Mammary epithelial cell (primary cell): ENCODE measurements at regions not wholly inside any gene's neighbourhood (a gene's known extent, or its start where the extent isn't known, plus 50 kb on each side); places are given as distances from the start of the nearest gene placed in this dataset.

ENCODE experiments used
- EZH2 ChIP-seq: IDR thresholded peaks from 2 replicates; pipeline ENCODE4 v1.6.1; 2012; ENCODE audit warnings: low read length, inconsistent platforms, borderline replicate concordance
- TF ChIP-seq, protein P1 (sequence below), 2 donors: IDR thresholded peaks in 1 of 2; conservative IDR thresholded peaks in 1 of 2; 2 replicates each; pipeline ENCODE4 v1.5.1; 2011 to 2012; ENCODE audit warnings: inconsistent platforms in 2 of 2, low read length in 2 of 2, mild to moderate bottlenecking in 2 of 2, control low read depth in 1 of 2, low read depth in 1 of 2; ENCODE audit not compliant: insufficient read depth in 1 of 2; ENCODE audit errors: extremely low read depth in 1 of 2

- TF ChIP-seq EZH2 = no peak
- TF ChIP-seq, protein P1, sequence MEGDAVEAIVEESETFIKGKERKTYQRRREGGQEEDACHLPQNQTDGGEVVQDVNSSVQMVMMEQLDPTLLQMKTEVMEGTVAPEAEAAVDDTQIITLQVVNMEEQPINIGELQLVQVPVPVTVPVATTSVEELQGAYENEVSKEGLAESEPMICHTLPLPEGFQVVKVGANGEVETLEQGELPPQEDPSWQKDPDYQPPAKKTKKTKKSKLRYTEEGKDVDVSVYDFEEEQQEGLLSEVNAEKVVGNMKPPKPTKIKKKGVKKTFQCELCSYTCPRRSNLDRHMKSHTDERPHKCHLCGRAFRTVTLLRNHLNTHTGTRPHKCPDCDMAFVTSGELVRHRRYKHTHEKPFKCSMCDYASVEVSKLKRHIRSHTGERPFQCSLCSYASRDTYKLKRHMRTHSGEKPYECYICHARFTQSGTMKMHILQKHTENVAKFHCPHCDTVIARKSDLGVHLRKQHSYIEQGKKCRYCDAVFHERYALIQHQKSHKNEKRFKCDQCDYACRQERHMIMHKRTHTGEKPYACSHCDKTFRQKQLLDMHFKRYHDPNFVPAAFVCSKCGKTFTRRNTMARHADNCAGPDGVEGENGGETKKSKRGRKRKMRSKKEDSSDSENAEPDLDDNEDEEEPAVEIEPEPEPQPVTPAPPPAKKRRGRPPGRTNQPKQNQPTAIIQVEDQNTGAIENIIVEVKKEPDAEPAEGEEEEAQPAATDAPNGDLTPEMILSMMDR (conservative IDR thresholded peaks at IDR 0.05 in 1 of 2, IDR thresholded peaks at IDR 0.05 in 1 of 2; ENCODE audit: extremely low read depth in 1 of 2, insufficient read depth in 1 of 2, low read depth in 1 of 2, low read length in 2 of 2) = no peak
Measured at GRCh38 chr4:42225286-42225685, 72.8 kb upstream of the BEND4 start.
